Superior temporal gyrus (tissue), 1 donor: ENCODE measurements at regions not wholly inside any gene's neighbourhood (a gene's known extent, or its start where the extent isn't known, plus 50 kb on each side); places are given as distances from the start of the nearest gene placed in this dataset.

Source experiments
- DNase-seq: peaks from one replicate; pipeline ENCODE4 v3.0.0-alpha.2; 2016; ENCODE audit errors: extremely low spot score

GRCh38 chr17:74045608-74046280, 157.7 kb upstream of the RPL38 start:
- DNase-seq = no peak

DNA sequence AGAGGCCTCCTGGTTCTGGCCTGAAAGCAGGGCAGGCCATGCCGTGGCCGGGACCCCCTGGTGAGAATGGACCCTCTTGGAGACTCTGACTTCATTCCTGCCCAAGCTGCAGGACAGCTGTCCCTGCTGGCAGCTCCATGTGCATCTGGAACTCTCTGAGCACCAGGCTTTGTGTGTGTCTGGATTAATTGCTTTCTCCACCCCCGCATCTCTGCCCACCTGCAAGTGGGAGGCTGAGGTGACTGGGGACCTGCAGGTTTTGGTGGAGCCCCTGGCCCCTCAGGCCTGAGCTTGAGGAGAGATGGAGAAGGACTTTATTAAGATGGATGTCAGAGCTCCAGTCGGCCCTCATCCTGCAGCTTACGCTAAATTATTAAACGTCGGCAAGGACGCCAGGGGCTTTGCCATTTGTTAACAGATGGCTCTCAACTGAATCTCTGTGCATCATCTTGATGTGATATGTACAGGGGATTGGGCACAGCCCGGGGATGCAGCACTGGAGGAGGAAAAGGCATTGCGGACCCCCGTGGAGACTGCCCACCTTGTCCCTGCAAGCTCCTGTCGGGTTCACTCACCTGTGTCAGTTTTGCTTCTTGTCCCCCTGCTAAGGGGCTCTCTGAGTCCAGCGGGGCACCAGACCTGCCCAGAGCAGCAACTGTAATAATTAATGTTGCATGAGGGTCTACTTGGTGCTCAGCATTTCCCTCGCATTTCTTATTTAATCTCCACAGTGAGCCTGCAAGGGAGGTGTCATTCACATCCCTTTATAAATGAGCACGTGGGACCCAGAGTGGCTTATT, 154.1 kb upstream of the RPL38 start:
- no peak for DNase-seq

- DNase-seq = no peak
Measured at GRCh38 chr17:74049967-74050458, 153.5 kb upstream of the RPL38 start.

- no peak for DNase-seq
Measured at GRCh38 chr17:74051348-74051747, 152.1 kb upstream of the RPL38 start.

- no peak for DNase-seq
Measured at GRCh38 chr17:74052993-74053711, 150.3 kb upstream of the RPL38 start.

DNA sequence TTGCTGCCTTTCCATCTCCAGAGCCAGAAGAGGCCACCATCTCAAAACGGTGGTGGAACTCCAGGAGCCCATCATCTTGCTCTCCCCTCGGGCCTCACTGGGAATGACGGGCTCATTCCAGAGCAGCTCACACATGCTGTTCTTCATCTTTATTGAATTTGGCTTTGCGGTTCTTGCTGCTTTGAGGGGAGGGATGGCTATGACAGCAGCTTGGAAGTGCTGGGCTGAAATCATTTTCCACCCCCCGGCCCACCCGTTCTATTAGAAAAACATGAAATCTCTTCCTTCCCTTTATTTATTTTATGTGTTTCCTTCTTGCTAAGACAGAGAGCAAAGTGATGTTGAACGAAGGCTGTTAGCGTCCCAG, 149.8 kb upstream of the RPL38 start:
- no peak for DNase-seq

DNA sequence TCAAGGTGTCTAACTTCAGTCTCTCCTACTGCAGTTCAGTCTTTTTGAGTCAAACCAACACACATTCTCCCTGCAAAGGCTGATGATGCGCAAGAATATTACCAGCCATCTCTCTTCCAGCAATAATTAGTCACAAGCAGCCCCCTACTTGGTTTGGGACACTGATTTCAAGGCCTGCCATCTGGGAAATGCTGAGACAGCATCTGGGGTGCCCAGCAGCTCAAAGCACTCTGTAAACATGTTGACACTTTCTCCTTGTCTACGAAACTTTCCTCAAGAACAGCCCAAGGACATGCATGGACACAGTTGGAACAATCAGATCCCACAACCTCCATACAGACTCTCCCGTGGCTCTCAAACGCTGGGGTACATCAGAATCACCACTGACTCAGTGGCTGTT, 149.2 kb upstream of the RPL38 start:
- DNase-seq = no peak

- DNase-seq = no peak
Measured at GRCh38 chr17:74055508-74056160, 147.8 kb upstream of the RPL38 start.

GRCh38 chr17:74059479-74060240, 143.8 kb upstream of the RPL38 start:
- peak; percentile 24 for DNase-seq

DNA sequence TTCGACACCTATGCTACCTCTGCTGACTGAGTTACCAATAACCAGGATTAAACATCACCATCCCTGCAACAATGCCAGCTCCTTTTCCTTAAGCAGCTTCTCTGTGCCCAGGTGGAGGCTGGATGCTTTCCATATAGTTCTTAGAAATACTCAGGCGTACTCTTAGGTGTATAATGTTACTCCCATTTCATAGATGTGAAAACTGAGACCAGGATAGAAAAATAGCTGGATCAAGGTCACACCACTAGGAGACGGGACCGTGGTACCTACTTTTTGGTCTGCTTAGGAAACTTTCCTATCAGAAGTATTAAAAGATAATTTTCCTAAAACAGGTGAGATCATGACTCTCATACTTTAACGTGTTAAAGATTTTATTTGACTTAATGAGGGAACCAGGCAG, 141.7 kb upstream of the RPL38 start:
- DNase-seq = no peak

DNA sequence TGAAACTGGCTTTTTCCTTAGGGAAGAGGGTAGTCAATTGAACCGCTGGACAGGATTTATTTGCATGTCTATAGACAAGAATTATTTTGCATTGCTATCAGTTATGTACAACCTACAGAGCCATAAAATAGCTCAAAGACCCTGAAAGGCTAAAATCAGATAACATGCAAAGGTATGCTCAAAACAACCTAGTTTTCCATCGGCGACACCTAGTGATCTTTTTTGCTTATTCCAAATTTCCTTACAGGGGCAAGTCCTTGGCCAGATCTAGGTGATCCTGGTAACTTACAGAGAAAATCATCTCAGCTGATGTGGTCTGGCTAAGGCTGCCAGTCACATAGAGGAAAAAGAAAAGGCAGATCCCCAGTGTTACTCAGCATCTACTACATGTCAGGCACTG, 141.2 kb upstream of the RPL38 start:
- no peak for DNase-seq

DNA sequence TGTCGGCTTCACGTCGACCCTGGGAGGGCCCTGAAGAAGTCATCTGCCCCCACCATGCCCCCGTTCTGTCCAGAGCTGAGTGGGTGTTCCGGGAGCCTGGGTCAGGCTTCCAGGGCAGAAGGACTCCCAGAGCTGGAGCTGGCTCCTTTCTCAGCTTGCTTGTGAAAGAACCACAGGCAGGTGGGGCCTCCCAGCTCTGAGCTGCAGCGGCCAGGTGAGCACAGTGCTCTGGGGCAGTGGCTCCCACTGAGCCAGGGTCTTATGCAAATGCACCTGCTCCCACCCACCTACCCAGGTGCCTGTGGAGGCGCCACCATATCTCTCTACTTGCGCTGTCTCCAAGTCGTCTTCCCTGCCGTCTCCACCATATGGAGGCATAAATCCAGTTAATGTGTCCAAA, 140.0 kb upstream of the RPL38 start:
- no peak for DNase-seq

DNA sequence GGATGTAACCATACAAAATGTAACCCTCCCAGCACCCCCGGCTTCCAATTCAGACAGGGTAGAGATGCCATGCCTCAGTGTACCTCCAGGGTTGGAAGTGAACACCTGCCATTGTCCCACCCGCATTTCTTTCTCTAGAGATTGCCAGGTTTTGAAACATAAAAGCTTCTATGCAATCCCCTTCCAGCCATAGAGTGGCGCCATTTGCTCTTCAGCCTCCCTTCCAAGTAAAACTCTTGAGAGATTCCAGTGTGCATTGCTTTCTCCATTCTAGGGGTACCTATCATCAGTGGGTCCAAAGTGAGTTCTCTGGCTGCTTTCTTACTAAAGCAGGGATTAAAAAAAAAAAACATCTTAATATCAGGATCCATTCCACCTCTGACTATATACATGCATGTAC, 133.1 kb upstream of the RPL38 start:
- DNase-seq = no peak

GRCh38 chr17:74070998-74071679, 132.3 kb upstream of the RPL38 start:
- no peak for DNase-seq

DNA sequence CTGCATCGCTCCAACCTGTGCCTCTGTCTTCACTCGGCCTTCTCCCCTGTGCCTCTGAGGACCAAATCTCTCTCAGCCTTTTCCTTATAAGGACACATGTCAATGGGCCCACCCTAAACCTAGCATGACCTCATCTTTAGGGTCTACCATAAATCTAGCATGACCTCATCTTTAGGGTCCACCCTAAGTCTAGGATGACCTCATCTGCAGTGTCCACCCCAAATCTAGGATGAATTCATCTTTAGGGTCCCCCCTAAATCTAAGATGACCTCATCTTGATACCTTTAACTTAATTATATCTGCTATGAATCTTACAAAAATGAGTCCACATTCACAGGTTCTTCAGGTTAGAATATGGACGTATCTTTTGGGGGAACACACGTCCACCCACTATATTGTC, 131.1 kb upstream of the RPL38 start:
- DNase-seq = no peak

DNA sequence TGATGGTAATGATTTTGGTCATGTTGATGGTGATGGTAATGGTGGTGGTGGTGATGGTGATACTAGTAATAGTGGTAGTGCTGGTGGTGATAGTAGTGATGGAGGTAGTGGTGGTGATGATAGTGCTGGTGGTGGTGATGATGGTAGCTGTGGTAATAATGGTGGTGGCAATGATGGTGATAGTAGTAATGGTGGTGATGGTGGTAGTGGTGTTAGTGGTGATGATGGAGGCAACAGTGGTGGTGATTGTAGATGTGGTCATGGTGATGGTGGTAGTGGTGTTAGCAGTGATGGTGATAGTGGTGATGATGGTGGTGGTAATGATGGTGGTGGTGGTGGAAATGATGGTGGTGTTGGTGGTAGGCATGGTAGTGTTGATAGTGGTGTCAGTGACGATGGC, 127.0 kb upstream of the RPL38 start:
- DNase-seq = no peak

GRCh38 chr17:74077231-74077630, 126.2 kb upstream of the RPL38 start:
- no peak for DNase-seq

GRCh38 chr17:74078363-74078941, 125.0 kb upstream of the RPL38 start:
- DNase-seq = no peak

DNA sequence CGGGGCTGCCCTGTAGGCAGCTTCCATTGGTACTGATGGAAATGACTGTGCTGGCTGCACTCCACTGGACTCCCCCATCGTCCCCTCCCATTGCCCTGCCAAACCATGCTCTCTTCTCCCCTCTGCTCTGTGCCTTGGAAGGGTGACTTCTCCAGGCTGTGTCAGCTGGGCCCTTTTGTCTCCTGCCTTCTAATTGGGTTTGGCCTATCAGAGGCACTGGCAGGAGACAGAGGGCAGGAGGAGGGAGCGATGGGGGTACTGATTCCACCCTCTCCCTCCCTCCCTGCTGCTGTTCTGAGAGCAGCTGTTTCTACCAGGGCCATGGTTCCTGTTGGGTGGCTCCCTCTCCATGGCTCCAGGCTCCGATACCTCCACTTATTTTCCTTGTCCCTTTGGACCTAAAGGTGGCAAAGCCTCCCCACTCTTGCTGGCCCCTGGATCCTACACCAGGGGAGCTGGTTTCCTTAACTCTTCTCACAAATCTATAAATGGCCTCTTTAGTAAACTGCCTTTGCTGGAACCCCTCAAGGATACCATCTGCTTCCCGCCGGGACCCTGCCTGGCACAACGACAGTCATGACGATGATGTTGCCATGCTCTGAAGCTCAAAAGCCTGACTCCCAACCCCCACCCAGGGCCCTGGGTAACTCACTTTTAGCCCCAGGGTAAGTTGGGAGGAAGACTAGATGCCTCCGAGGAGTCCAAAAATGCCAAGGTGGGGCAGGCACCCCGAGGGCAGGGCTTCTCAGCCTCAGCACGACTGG, 123.8 kb upstream of the RPL38 start:
- no peak for DNase-seq
